Stimulated activated naive CD8-positive, alpha-beta T cell treated with anti-CD3 and anti-CD28 coated beads, Interleukin-15, Interleukin-2, amounts not matched to agents 100 ng/mL and 50 ng/mL, for 24 hours (primary cell): ENCODE measurements at regions not wholly inside any gene's neighbourhood (a gene's known extent, or its start where the extent isn't known, plus 50 kb on each side); places are given as distances from the start of the nearest gene placed in this dataset.

ENCODE experiments used
- H3K27ac Mint-ChIP-seq: one replicate; pipeline ENCODE4 v1.8.0; 2021; ENCODE audit warnings: mild to moderate bottlenecking, mixed read lengths
- H3K27me3 Mint-ChIP-seq: one replicate; pipeline ENCODE4 v1.8.0; 2021; ENCODE audit warnings: mixed read lengths
- H3K36me3 Mint-ChIP-seq: one replicate; pipeline ENCODE4 v1.8.0; 2021; ENCODE audit warnings: low read depth, mixed read lengths
- H3K4me1 Mint-ChIP-seq: one replicate; pipeline ENCODE4 v1.8.0; 2021; ENCODE audit warnings: low read depth, mixed read lengths
- H3K4me3 Mint-ChIP-seq: one replicate; pipeline ENCODE4 v1.8.0; 2021; ENCODE audit warnings: mild to moderate bottlenecking, mixed read lengths
- H3K9me3 Mint-ChIP-seq: one replicate; pipeline ENCODE4 v1.8.0; 2021; ENCODE audit warnings: mixed read lengths

GRCh38 chr22:49070501-49070900, 757.2 kb downstream of the BRD1 start:
- peaks cover 3% of the 10 kb centered on the region for H3K27me3 Mint-ChIP-seq
- H3K27ac Mint-ChIP-seq = no peak overlapping the region
- no peaks in the 10 kb centered on the region for H3K36me3 Mint-ChIP-seq
- no peaks in the 10 kb centered on the region for H3K4me1 Mint-ChIP-seq
- H3K4me3 Mint-ChIP-seq = no peak overlapping the region
- no peaks in the 10 kb centered on the region for H3K9me3 Mint-ChIP-seq

- H3K4me1 Mint-ChIP-seq = no peaks in the 10 kb centered on the region
- no peaks in the 10 kb centered on the region for H3K36me3 Mint-ChIP-seq
Measured at GRCh38 chr22:49068861-49069500, 758.7 kb downstream of the BRD1 start.

GRCh38 chr22:49067504-49067903, 760.2 kb downstream of the BRD1 start:
- Mint-ChIP-seq H3K4me3 (no peak overlapping the region), H3K36me3 (no peaks in the 10 kb centered on the region), H3K27ac (no peak overlapping the region), H3K9me3 (no peaks in the 10 kb centered on the region), H3K4me1 (no peaks in the 10 kb centered on the region), H3K27me3 (peaks cover 9% of the 10 kb centered on the region)

More at GRCh38 chr22:49068861-49069500, 758.7 kb downstream of the BRD1 start:
- no peak overlapping the region for H3K4me3 Mint-ChIP-seq
- no peak overlapping the region for H3K27ac Mint-ChIP-seq
- H3K27me3 Mint-ChIP-seq = peaks cover 4% of the 10 kb centered on the region
- no peaks in the 10 kb centered on the region for H3K9me3 Mint-ChIP-seq

GRCh38 chr22:49066619-49067018, 761.1 kb downstream of the BRD1 start:
- Mint-ChIP-seq H3K27ac (no peak overlapping the region), H3K4me1 (no peaks in the 10 kb centered on the region), H3K27me3 (peaks cover 10% of the 10 kb centered on the region), H3K9me3 (no peaks in the 10 kb centered on the region), H3K36me3 (no peaks in the 10 kb centered on the region), H3K4me3 (no peak overlapping the region)

- H3K4me1 Mint-ChIP-seq = no peaks in the 10 kb centered on the region
- H3K27me3 Mint-ChIP-seq = peaks cover 20% of the 10 kb centered on the region
- H3K4me3 Mint-ChIP-seq = no peak overlapping the region
- no peaks in the 10 kb centered on the region for H3K9me3 Mint-ChIP-seq
- H3K27ac Mint-ChIP-seq = no peak overlapping the region
- H3K36me3 Mint-ChIP-seq = no peaks in the 10 kb centered on the region
Measured at GRCh38 chr22:49064836-49065235, 762.8 kb downstream of the BRD1 start.

- Mint-ChIP-seq H3K9me3 (no peaks in the 10 kb centered on the region), H3K27me3 (peaks cover 18% of the 10 kb centered on the region), H3K4me3 (no peak overlapping the region), H3K36me3 (no peaks in the 10 kb centered on the region), H3K27ac (no peak overlapping the region), H3K4me1 (no peaks in the 10 kb centered on the region)
Measured at GRCh38 chr22:49063545-49063890, 764.2 kb downstream of the BRD1 start.

GRCh38 chr22:49062802-49063544, 764.7 kb downstream of the BRD1 start:
- Mint-ChIP-seq H3K27ac (no peak overlapping the region), H3K4me1 (no peaks in the 10 kb centered on the region), H3K36me3 (no peaks in the 10 kb centered on the region), H3K4me3 (no peak overlapping the region), H3K9me3 (no peaks in the 10 kb centered on the region), H3K27me3 (peaks cover 21% of the 10 kb centered on the region)

GRCh38 chr22:49062155-49062801, 765.4 kb downstream of the BRD1 start:
- Mint-ChIP-seq H3K4me3 (no peak overlapping the region), H3K27me3 (peaks cover 25% of the 10 kb centered on the region), H3K9me3 (no peaks in the 10 kb centered on the region), H3K4me1 (no peaks in the 10 kb centered on the region), H3K36me3 (no peaks in the 10 kb centered on the region), H3K27ac (no peak overlapping the region)

GRCh38 chr22:49057910-49058309, 769.8 kb downstream of the BRD1 start:
- H3K27ac Mint-ChIP-seq = no peak overlapping the region
- H3K4me1 Mint-ChIP-seq = no peaks in the 10 kb centered on the region
- no peaks in the 10 kb centered on the region for H3K9me3 Mint-ChIP-seq
- no peaks in the 10 kb centered on the region for H3K36me3 Mint-ChIP-seq
- H3K4me3 Mint-ChIP-seq = no peak overlapping the region
- H3K27me3 Mint-ChIP-seq = peaks cover 21% of the 10 kb centered on the region

- Mint-ChIP-seq H3K27me3 (peaks cover 17% of the 10 kb centered on the region), H3K9me3 (no peaks in the 10 kb centered on the region), H3K4me3 (no peak overlapping the region), H3K36me3 (no peaks in the 10 kb centered on the region), H3K27ac (no peak overlapping the region), H3K4me1 (no peaks in the 10 kb centered on the region)
Measured at GRCh38 chr22:49056301-49056700, 771.4 kb downstream of the BRD1 start.

GRCh38 chr22:49055406-49055805, 772.3 kb downstream of the BRD1 start:
- no peaks in the 10 kb centered on the region for H3K9me3 Mint-ChIP-seq
- no peaks in the 10 kb centered on the region for H3K4me1 Mint-ChIP-seq
- H3K27me3 Mint-ChIP-seq = peaks cover 14% of the 10 kb centered on the region
- no peaks in the 10 kb centered on the region for H3K36me3 Mint-ChIP-seq
- no peak overlapping the region for H3K4me3 Mint-ChIP-seq
- no peak overlapping the region for H3K27ac Mint-ChIP-seq

- H3K27me3 Mint-ChIP-seq = peaks cover 7% of the 10 kb centered on the region
- H3K27ac Mint-ChIP-seq = no peak overlapping the region
- no peaks in the 10 kb centered on the region for H3K9me3 Mint-ChIP-seq
- no peaks in the 10 kb centered on the region for H3K4me1 Mint-ChIP-seq
- no peaks in the 10 kb centered on the region for H3K36me3 Mint-ChIP-seq
- no peak overlapping the region for H3K4me3 Mint-ChIP-seq
Measured at GRCh38 chr22:49053578-49053977, 774.1 kb downstream of the BRD1 start.

- H3K4me1 Mint-ChIP-seq = no peaks in the 10 kb centered on the region
- no peaks in the 10 kb centered on the region for H3K36me3 Mint-ChIP-seq
- H3K4me3 Mint-ChIP-seq = no peak overlapping the region
- no peak overlapping the region for H3K27ac Mint-ChIP-seq
- peaks cover under 1% of the 10 kb centered on the region for H3K27me3 Mint-ChIP-seq
- H3K9me3 Mint-ChIP-seq = no peaks in the 10 kb centered on the region
Measured at GRCh38 chr22:49052560-49052959, 775.1 kb downstream of the BRD1 start.

GRCh38 chr22:49052023-49052538, 775.6 kb downstream of the BRD1 start:
- Mint-ChIP-seq H3K9me3 (no peaks in the 10 kb centered on the region), H3K36me3 (no peaks in the 10 kb centered on the region), H3K4me3 (peak overlapping the region; percentile 47), H3K27ac (no peak overlapping the region), H3K27me3 (no peaks in the 10 kb centered on the region), H3K4me1 (no peaks in the 10 kb centered on the region)

- Mint-ChIP-seq H3K4me1 (no peaks in the 10 kb centered on the region), H3K27me3 (no peaks in the 10 kb centered on the region), H3K9me3 (no peaks in the 10 kb centered on the region), H3K36me3 (no peaks in the 10 kb centered on the region), H3K27ac (no peak overlapping the region), H3K4me3 (no peak overlapping the region)
Measured at GRCh38 chr22:49051491-49052022, 776.1 kb downstream of the BRD1 start.
